Upper lobe of right lung (tissue), 1 donor: ENCODE measurements at regions not wholly inside any gene's neighbourhood (a gene's known extent, or its start where the extent isn't known, plus 50 kb on each side); places are given as distances from the start of the nearest gene placed in this dataset.

Experiments used
- ATAC-seq: fragments of 200-7000 bp; cut with Tn5 transposase; one replicate; pipeline ENCODE4 v1.9.1; 2020; ENCODE audit warnings: mild to moderate bottlenecking, moderate library complexity
- DNase-seq: peaks from one replicate; pipeline ENCODE4 v3.0.0-alpha.2; 2020
- H3K27ac ChIP-seq: fragments of 200-600 bp; one replicate; pipeline ENCODE4 v1.8.0; 2022
- H3K27me3 ChIP-seq: fragments of 200-600 bp; one replicate; pipeline ENCODE4 v1.8.0; 2022; ENCODE audit warnings: mild to moderate bottlenecking
- H3K36me3 ChIP-seq: fragments of 200-600 bp; one replicate; pipeline ENCODE4 v1.8.0; 2022
- H3K4me1 ChIP-seq: fragments of 200-600 bp; one replicate; pipeline ENCODE4 v1.8.0; 2022
- H3K4me3 ChIP-seq: fragments of 200-600 bp; one replicate; pipeline ENCODE4 v1.8.0; 2022; ENCODE audit warnings: mild to moderate bottlenecking
- H3K9me3 ChIP-seq: fragments of 200-600 bp; one replicate; pipeline ENCODE4 v1.8.0; 2022
- intact Hi-C: fragments of 100-400 bp; cut with DNase I; formaldehyde crosslinking; loops from one replicate; pipeline ENCODE4 v1.11.0; 2022
- TF ChIP-seq, protein P1 (sequence below): fragments of 200-600 bp; IDR thresholded peaks from one replicate; pipeline ENCODE4 v1.8.0; 2022; ENCODE audit warnings: antibody characterized with exemption
- donor health status: DM: no; HTN: yes; CAD: no; lungs with severe emphysema.

DNA sequence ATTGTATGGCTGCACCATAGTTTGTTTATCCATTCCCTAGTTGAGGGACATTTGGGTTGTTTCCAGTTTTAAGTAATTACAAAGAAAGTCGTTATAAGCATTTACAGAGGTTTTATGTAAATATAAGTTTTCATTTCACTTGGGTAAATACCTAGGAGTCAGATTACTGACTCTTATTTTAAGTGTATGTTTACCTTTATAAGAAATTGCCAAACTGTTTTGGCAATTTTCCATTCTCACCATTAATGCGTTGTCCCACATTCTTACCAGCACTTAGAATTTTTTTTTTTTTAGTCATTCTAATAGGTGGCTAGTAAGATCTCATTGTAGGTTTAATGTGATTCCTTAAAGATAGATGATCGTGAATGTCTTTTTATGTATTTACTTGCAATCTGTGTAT lies 121.5 kb upstream of the NR3C2 start:
- no peaks in the 10 kb centered on the region for H3K36me3 ChIP-seq
- no peak overlapping the region for H3K27ac ChIP-seq
- TF ChIP-seq, protein P1, sequence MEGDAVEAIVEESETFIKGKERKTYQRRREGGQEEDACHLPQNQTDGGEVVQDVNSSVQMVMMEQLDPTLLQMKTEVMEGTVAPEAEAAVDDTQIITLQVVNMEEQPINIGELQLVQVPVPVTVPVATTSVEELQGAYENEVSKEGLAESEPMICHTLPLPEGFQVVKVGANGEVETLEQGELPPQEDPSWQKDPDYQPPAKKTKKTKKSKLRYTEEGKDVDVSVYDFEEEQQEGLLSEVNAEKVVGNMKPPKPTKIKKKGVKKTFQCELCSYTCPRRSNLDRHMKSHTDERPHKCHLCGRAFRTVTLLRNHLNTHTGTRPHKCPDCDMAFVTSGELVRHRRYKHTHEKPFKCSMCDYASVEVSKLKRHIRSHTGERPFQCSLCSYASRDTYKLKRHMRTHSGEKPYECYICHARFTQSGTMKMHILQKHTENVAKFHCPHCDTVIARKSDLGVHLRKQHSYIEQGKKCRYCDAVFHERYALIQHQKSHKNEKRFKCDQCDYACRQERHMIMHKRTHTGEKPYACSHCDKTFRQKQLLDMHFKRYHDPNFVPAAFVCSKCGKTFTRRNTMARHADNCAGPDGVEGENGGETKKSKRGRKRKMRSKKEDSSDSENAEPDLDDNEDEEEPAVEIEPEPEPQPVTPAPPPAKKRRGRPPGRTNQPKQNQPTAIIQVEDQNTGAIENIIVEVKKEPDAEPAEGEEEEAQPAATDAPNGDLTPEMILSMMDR: no peak
- no peak for DNase-seq
- intact Hi-C loops: no loop called here
- no peaks in the 10 kb centered on the region for H3K27me3 ChIP-seq
- no peak for ATAC-seq
- H3K4me3 ChIP-seq: no peak overlapping the region
- H3K4me1 ChIP-seq: no peaks in the 10 kb centered on the region
- H3K9me3 ChIP-seq: no peaks in the 10 kb centered on the region

DNA sequence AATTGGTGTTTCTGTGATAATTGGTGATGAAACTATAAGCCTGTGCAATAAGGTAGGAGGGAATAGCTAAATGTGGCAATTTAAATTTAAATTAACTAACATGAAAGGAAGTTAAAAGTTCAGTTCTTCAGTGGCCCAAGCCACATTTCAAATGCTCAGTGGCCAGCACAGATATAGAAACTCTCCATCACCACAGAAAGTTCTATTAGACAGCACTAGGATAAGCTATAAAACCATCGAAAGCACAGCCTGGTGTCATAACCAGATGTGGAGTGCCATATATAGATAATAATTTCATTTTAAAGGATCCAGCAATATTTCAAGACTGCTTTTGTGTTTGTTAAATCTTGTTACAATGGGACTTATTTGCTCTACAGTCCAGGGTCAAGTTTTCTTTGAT lies 119.3 kb upstream of the NR3C2 start:
- DNase-seq: no peak
- intact Hi-C loops: no loop called here
- TF ChIP-seq, protein P1: no peak
- H3K36me3 ChIP-seq: no peaks in the 10 kb centered on the region
- H3K4me3 ChIP-seq: no peak overlapping the region
- no peaks in the 10 kb centered on the region for H3K4me1 ChIP-seq
- no peak for ATAC-seq
- H3K27ac ChIP-seq: no peak overlapping the region
- H3K9me3 ChIP-seq: no peaks in the 10 kb centered on the region
- H3K27me3 ChIP-seq: no peaks in the 10 kb centered on the region

DNA sequence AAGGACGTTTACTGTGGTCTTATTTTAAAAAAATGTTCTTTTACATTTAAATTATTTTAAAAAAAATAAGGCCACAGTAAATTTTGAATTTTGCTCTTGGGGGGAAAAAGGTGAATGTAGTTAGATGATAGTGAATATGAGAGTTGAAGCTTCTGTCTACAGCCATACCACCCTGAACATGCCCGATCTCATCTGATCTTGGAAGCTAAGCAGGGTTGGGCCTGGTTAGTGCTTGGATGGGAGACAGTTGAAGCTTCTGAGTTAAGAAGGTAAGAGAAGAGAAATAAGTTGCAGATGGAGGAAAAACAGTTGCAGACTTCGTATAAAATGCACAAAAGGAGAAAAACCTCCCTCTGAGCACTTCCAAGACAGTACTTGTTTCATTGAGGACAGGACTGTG lies 115.6 kb upstream of the NR3C2 start:
- no peak overlapping the region for H3K4me3 ChIP-seq
- H3K36me3 ChIP-seq: no peaks in the 10 kb centered on the region
- no peaks in the 10 kb centered on the region for H3K27me3 ChIP-seq
- no peak for ATAC-seq
- H3K27ac ChIP-seq: no peak overlapping the region
- DNase-seq: no peak
- TF ChIP-seq, protein P1: no peak
- H3K4me1 ChIP-seq: no peaks in the 10 kb centered on the region
- intact Hi-C loops: no loop called here
- H3K9me3 ChIP-seq: no peaks in the 10 kb centered on the region

DNA sequence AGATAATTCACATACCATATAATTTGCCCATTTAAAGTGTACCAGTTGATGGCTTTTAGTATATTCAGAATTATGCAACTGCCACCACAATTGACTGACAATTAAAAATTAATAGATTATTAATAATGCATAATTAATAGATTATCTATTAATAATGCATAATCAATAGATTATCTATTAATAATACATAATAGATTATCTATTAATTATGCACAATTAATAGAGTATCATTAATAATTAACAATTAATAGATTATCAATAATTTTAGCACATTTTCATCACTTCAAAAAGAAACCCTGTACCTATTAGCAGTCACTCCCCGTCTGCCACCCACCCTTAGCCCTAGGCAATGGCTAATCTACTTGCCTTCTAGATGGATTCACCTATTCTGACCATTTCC lies 108.6 kb upstream of the NR3C2 start:
- ATAC-seq (no peak), DNase-seq (no peak)
- Histone ChIP-seq H3K27me3 (no peaks in the 10 kb centered on the region), H3K36me3 (no peaks in the 10 kb centered on the region), H3K27ac (no peak overlapping the region), H3K4me3 (no peak overlapping the region), H3K9me3 (no peaks in the 10 kb centered on the region), H3K4me1 (no peaks in the 10 kb centered on the region)
- TF ChIP-seq, protein P1: no peak
- intact Hi-C loops: no loop called here

DNA sequence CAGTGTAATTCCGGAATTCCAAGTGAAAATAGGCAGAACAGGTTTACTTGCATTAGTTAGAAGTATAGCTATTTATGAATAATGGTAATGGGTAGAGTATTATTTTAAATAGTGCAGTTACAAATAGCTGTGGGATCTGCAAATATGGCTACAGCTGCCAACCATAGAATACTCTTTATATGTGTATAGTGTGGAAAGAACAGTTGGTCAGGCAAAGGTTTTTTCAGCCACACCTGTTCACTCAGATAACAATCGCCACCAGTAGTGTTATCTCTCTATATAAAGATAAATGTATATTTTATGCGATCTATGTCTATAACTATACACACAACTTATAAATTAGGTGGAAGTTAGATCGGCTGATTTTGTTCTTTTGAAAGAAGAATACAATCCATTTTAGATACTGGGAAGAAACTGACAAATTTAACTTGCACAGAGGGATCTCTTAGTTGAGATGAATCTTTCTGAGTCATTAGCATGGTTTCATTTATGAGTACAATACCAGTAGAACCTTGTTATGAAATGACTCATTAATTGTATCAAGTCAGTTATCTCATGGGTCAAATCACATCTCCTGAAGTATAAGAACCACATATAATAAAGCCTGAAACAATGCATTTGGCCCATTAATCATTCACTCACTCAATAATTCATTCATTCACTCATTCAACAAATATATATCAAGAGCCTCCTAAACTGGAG lies 100.9 kb upstream of the NR3C2 start:
- intact Hi-C loops: no loop called here

More for the DNA sequence above, 100.9 kb upstream of the NR3C2 start:
- no peaks in the 10 kb centered on the region for H3K4me1 ChIP-seq
- H3K27me3 ChIP-seq: no peaks in the 10 kb centered on the region
- DNase-seq: no peak
- H3K9me3 ChIP-seq: no peaks in the 10 kb centered on the region
- no peak for ATAC-seq
- H3K27ac ChIP-seq: no peak overlapping the region
- H3K36me3 ChIP-seq: no peaks in the 10 kb centered on the region
- no peak overlapping the region for H3K4me3 ChIP-seq
- TF ChIP-seq, protein P1: no peak
